Spleen (tissue), 7 donors: ENCODE measurements at regions not wholly inside any gene's neighbourhood (a gene's known extent, or its start where the extent isn't known, plus 50 kb on each side); places are given as distances from the start of the nearest gene placed in this dataset.

Source experiments
- POLR2A ChIP-seq, 3 donors: fragments of 450-650 bp; IDR thresholded peaks; one replicate each; pipeline ENCODE4 v1.5.1; 2017; ENCODE audit warnings: antibody characterized with exemption in 3 of 3, mild to moderate bottlenecking in 1 of 3
- POLR2AphosphoS5 ChIP-seq, 3 donors: sonication (generic); formaldehyde crosslinking; IDR thresholded peaks; one replicate each; pipeline ENCODE4 v1.5.1; 2017; ENCODE audit warnings: antibody characterized with exemption in 3 of 3
- TF ChIP-seq, protein P1 (sequence below), 11 experiments: fragments of 200-600 bp in 7 of 11; fragments of 450-650 bp in 4 of 11; sonication (generic) in 4 of 11; IDR thresholded peaks in 8 of 11; conservative IDR thresholded peaks in 3 of 11; 1 replicate in 7 of 11; 2 replicates in 4 of 11; pipeline versions ENCODE4 v1.4.0 to v1.8.0; 2016 to 2021; ENCODE audit warnings: antibody characterized with exemption in 11 of 11, inconsistent platforms in 4 of 11, mild to moderate bottlenecking in 1 of 11
- donor health status: DM: no; HTN: no; CAD: no; lungs with moderate emphysema.
- donor health status: DM: no; HTN: no; CAD: no.
- donor health status: DM: no; HTN: no; CAD: no.

DNA sequence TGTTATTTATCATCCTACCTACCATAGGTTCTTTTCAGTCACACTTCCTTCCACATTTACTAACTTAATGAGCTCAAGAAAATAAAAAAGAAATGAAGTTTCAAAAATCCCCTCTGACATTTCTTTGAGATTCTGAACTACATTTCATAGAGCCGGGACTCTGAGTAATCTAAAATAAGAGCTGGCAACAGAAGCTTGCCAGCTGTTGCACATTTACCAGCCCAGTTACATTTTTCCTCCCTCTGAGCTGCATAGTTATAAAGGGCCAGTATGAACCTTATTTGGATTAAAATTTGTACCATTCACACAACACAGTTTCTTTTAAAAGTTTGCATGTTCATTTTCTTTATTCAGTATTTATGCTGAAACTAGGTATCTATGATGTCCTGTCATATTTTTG lies 119.5 kb upstream of the CAV2 start:
- TF ChIP-seq, protein P1, sequence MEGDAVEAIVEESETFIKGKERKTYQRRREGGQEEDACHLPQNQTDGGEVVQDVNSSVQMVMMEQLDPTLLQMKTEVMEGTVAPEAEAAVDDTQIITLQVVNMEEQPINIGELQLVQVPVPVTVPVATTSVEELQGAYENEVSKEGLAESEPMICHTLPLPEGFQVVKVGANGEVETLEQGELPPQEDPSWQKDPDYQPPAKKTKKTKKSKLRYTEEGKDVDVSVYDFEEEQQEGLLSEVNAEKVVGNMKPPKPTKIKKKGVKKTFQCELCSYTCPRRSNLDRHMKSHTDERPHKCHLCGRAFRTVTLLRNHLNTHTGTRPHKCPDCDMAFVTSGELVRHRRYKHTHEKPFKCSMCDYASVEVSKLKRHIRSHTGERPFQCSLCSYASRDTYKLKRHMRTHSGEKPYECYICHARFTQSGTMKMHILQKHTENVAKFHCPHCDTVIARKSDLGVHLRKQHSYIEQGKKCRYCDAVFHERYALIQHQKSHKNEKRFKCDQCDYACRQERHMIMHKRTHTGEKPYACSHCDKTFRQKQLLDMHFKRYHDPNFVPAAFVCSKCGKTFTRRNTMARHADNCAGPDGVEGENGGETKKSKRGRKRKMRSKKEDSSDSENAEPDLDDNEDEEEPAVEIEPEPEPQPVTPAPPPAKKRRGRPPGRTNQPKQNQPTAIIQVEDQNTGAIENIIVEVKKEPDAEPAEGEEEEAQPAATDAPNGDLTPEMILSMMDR (IDR thresholded peaks at IDR 0.05 in 8 of 11, conservative IDR thresholded peaks at IDR 0.05 in 3 of 11), result no peak
- TF ChIP-seq POLR2A (IDR thresholded peaks at IDR 0.05) (no peak), POLR2AphosphoS5 (IDR thresholded peaks at IDR 0.05) (no peak)
